ENCODE measurements at regions not wholly inside any gene's neighbourhood (a gene's known extent, or its start where the extent isn't known, plus 50 kb on each side); places are given as distances from the start of the nearest gene placed in this dataset.

DNA sequence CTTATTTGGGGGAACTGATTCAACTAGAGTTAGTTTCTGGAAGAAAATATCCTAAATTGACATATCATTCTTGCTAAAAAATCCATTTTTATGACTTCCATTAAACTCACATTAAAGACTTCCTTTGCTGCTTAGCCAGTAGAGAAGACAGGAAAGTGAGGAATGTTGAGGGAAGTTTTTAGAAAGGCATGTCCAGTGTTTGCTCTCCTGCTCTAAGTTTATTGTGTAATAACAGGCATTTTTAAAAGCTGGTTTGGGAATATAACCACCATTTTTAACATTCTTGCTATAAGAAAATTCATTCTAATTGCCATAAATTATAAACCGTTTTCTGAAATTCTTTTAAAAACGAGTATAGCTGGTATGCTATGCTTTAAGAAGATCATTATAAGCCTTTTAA, 428.0 kb downstream of the RAP2B start:
- DNase-seq (ENCODE audit: insufficient read length, low spot score), result no peak
- FAIRE-seq, result no peak
- TF ChIP-seq, protein P1, sequence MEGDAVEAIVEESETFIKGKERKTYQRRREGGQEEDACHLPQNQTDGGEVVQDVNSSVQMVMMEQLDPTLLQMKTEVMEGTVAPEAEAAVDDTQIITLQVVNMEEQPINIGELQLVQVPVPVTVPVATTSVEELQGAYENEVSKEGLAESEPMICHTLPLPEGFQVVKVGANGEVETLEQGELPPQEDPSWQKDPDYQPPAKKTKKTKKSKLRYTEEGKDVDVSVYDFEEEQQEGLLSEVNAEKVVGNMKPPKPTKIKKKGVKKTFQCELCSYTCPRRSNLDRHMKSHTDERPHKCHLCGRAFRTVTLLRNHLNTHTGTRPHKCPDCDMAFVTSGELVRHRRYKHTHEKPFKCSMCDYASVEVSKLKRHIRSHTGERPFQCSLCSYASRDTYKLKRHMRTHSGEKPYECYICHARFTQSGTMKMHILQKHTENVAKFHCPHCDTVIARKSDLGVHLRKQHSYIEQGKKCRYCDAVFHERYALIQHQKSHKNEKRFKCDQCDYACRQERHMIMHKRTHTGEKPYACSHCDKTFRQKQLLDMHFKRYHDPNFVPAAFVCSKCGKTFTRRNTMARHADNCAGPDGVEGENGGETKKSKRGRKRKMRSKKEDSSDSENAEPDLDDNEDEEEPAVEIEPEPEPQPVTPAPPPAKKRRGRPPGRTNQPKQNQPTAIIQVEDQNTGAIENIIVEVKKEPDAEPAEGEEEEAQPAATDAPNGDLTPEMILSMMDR (IDR thresholded peaks at IDR 0.05; ENCODE audit: insufficient read depth, missing control alignments), result no peak

DNA sequence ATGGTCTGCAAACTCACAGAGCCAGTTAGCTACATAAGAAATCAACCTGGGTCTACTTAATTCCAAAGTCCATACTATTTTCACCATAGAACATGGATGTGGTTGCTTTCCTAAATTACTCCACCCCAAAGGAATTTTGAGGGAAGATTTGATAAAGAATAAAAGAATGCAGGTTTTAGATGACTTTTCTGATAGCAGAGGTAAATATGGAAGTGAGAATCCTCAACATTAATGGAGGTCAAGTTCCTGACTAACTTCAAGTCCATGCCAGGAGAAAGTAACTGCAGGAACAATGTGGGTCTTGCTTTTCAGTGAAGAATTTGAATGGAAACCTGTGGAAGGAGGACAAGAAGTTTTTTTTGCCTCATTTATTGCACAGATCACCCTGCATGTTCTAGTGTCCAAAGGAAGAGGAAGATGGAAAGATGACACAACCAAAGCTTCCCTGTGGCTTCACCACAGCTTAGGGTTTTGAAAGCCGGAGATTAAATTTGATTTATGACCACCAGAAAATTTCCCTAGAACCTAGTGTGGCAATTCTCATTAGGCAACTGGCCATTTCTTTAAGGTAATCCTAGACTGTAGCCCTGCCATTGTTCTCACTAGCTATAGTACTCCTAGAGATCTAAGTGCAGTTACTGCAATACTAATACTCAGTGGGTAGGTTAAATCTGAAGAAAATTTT, 429.7 kb downstream of the RAP2B start:
- no peak for FAIRE-seq
- no peak for DNase-seq (ENCODE audit: insufficient read length, low spot score)

DNA sequence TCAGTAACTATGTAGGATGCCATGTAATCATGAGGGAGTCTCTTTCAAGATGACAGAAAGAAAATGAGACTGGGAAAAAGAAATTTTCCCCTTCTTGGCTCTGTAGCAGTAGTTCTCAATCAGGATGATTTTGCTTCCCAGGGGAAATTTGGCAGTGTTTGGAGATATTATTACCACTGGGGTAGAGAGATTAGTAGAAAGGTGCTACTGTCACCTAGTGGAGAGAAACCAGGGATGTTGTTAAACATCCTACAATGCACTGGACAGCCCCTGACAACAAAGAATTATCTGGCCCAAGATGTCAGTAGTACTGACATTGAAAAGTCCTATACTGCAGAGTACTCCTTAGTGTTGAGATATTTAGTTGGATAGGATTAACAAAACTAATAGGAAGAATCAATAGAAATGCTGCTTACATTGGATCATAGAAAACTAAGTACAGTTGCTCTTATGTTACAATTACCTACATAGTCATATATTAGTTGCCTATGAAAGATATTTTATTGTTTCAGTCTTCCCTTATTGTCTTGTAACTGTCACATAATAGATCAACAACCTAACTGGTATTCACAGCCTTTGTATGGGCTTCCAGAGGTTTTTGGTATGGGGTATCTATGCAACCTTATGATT, 433.3 kb downstream of the RAP2B start:
- TF ChIP-seq, protein P1 (IDR thresholded peaks at IDR 0.05; ENCODE audit: insufficient read depth, missing control alignments), result peak; percentile 32
- DNase-seq (ENCODE audit: insufficient read length, low spot score) (no peak), FAIRE-seq (peak; percentile 6)

More for the DNA sequence above, 429.7 kb downstream of the RAP2B start:
- TF ChIP-seq, protein P1 (IDR thresholded peaks at IDR 0.05; ENCODE audit: insufficient read depth, missing control alignments), result no peak

DNA sequence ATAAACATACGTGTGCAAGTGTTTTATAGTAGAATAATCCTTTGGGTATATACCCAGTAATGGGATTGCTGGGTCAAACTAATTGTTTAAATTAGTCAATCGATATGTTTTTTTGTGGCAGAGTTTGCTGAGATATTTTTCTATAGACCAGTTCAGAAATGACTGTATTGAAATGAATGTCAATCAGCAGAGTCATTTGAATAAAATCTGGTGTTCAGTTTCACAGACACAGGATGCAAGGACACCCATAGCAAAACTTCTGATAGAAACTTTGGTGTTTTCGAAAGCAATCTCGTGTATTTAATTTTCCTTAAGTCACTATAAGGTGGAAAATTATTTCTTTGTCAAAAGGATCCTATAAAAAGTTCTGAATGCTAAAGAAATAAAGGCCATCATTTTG, 434.4 kb downstream of the RAP2B start:
- TF ChIP-seq, protein P1 (IDR thresholded peaks at IDR 0.05; ENCODE audit: insufficient read depth, missing control alignments), result no peak
- FAIRE-seq, result no peak
- DNase-seq (ENCODE audit: insufficient read length, low spot score), result no peak

DNA sequence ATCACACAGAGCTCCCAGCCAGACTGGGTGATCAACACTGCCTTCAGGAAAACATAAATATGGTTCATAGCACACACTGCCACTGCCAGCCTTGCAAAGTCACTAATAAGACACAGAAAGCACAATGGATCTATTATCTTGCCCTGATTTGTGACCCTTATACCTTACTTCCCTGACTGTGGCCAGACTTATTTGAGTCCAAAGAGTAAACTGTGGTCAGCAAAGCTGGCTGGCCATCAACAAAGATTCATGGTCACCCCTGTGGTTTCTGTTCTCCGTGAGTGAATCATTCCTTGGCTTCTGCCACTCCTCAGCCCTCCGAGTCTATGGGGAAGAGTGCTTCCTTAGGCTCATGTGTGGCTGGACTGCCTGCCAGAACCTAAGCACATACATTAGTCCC, 437.7 kb downstream of the RAP2B start:
- TF ChIP-seq, protein P1 (IDR thresholded peaks at IDR 0.05; ENCODE audit: insufficient read depth, missing control alignments), result no peak
- FAIRE-seq, result no peak
- DNase-seq (ENCODE audit: insufficient read length, low spot score), result no peak

DNA sequence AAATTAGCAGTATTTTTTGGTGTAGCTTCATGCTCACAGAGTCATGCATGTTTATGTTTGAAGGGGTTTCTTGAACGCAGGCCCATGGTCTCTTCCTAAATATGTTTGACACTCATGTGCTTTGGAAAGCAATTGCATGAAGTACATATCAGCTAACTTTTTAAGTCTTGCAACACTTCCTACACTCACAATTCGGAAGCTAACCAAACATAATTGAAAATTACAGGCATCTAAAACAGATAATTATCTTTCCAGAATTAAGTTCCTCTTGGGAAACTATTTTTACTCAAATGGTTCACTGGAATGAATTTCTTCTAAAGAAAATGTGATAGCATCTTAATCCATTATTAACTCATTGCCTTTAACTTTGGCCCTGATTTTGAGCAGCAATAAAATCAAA, 438.9 kb downstream of the RAP2B start:
- no peak for DNase-seq (ENCODE audit: insufficient read length, low spot score)
- TF ChIP-seq, protein P1 (IDR thresholded peaks at IDR 0.05; ENCODE audit: insufficient read depth, missing control alignments), result no peak
- FAIRE-seq, result no peak

DNA sequence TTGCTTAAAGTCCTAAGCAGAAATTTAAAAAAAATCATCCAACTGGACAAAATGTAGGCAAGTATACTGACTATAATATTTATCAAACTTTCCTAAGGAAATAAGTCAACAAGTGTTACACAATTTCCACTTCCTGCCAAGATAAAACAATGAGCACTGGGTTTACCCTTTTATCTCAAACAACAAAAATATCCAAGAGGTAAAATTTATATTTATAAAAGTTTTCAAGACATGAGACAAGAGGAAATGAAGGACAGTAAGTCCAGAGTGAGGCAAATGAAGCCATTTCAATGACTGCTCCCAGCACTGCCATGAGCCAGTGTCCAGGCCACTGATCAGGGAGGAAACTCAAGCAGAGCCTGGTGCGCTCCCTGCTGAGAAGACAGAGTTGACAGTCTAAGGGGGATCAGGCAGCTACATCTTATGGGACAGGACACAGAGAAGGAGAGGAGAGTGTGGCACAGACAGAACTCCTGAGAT, 439.4 kb downstream of the RAP2B start:
- TF ChIP-seq, protein P1 (IDR thresholded peaks at IDR 0.05; ENCODE audit: insufficient read depth, missing control alignments), result no peak
- DNase-seq (ENCODE audit: insufficient read length, low spot score) (no peak), FAIRE-seq (no peak)

All from D721Med (cell line).